ENCODE measurements at regions not wholly inside any gene's neighbourhood (a gene's known extent, or its start where the extent isn't known, plus 50 kb on each side); places are given as distances from the start of the nearest gene placed in this dataset.

- H3K27ac Mint-ChIP-seq: no peak overlapping the region
- H3K4me3 Mint-ChIP-seq: no peak overlapping the region
- H3K36me3 Mint-ChIP-seq: no peaks in the 10 kb centered on the region
- H3K4me1 Mint-ChIP-seq: no peaks in the 10 kb centered on the region
- no peak for DNase-seq (ENCODE audit: low spot score in 2 of 2)
- ATAC-seq: no peak
- H3K9me3 Mint-ChIP-seq: peaks cover 3% of the 10 kb centered on the region
Observed at GRCh38 chr12:65682112-65682511, 142.2 kb upstream of the HMGA2 start.

GRCh38 chr12:65684906-65685305, 139.4 kb upstream of the HMGA2 start:
- ATAC-seq: no peak
- Mint-ChIP-seq H3K36me3 (no peaks in the 10 kb centered on the region), H3K4me1 (no peaks in the 10 kb centered on the region), H3K9me3 (no peaks in the 10 kb centered on the region), H3K27ac (no peak overlapping the region), H3K4me3 (no peak overlapping the region)
- DNase-seq (ENCODE audit: low spot score in 2 of 2): no peak

- DNase-seq (ENCODE audit: low spot score in 2 of 2) (no peak), ATAC-seq (no peak)
- Mint-ChIP-seq H3K4me3 (no peak overlapping the region), H3K4me1 (no peaks in the 10 kb centered on the region), H3K9me3 (no peaks in the 10 kb centered on the region), H3K27ac (no peak overlapping the region), H3K36me3 (no peaks in the 10 kb centered on the region)
Observed at GRCh38 chr12:65685514-65685913, 138.8 kb upstream of the HMGA2 start.

GRCh38 chr12:65689508-65689907, 134.8 kb upstream of the HMGA2 start:
- H3K4me1 Mint-ChIP-seq: no peaks in the 10 kb centered on the region
- no peak for DNase-seq (ENCODE audit: low spot score in 2 of 2)

GRCh38 chr12:65690477-65690876, 133.8 kb upstream of the HMGA2 start:
- ATAC-seq (no peak), DNase-seq (ENCODE audit: low spot score in 2 of 2) (no peak)
- Mint-ChIP-seq H3K4me3 (no peak overlapping the region), H3K36me3 (no peaks in the 10 kb centered on the region), H3K9me3 (no peaks in the 10 kb centered on the region), H3K27ac (no peak overlapping the region), H3K4me1 (no peaks in the 10 kb centered on the region)

More at GRCh38 chr12:65689508-65689907, 134.8 kb upstream of the HMGA2 start:
- H3K9me3 Mint-ChIP-seq: no peaks in the 10 kb centered on the region
- ATAC-seq: no peak
- no peak overlapping the region for H3K27ac Mint-ChIP-seq
- no peak overlapping the region for H3K4me3 Mint-ChIP-seq
- no peaks in the 10 kb centered on the region for H3K36me3 Mint-ChIP-seq

- DNase-seq (ENCODE audit: low spot score in 2 of 2) (no peak), ATAC-seq (no peak)
- Mint-ChIP-seq H3K27ac (no peak overlapping the region), H3K9me3 (no peaks in the 10 kb centered on the region), H3K4me1 (no peaks in the 10 kb centered on the region), H3K4me3 (no peak overlapping the region), H3K36me3 (no peaks in the 10 kb centered on the region)
Observed at GRCh38 chr12:65694130-65694529, 130.2 kb upstream of the HMGA2 start.

- no peaks in the 10 kb centered on the region for H3K4me1 Mint-ChIP-seq
- H3K27ac Mint-ChIP-seq: no peak overlapping the region
- H3K4me3 Mint-ChIP-seq: no peak overlapping the region
- no peak for ATAC-seq
- H3K9me3 Mint-ChIP-seq: no peaks in the 10 kb centered on the region
- no peak for DNase-seq (ENCODE audit: low spot score in 2 of 2)
- H3K36me3 Mint-ChIP-seq: no peaks in the 10 kb centered on the region
Observed at GRCh38 chr12:65695113-65695865, 129.0 kb upstream of the HMGA2 start.

- no peak overlapping the region for H3K4me3 Mint-ChIP-seq
- no peak overlapping the region for H3K27ac Mint-ChIP-seq
- H3K4me1 Mint-ChIP-seq: no peaks in the 10 kb centered on the region
- H3K36me3 Mint-ChIP-seq: no peaks in the 10 kb centered on the region
- ATAC-seq (no peak), DNase-seq (ENCODE audit: low spot score in 2 of 2) (no peak)
- H3K9me3 Mint-ChIP-seq: peaks cover 3% of the 10 kb centered on the region
Observed at GRCh38 chr12:65696227-65696626, 128.1 kb upstream of the HMGA2 start.

- H3K36me3 Mint-ChIP-seq: no peaks in the 10 kb centered on the region
- no peaks in the 10 kb centered on the region for H3K4me1 Mint-ChIP-seq
- ATAC-seq (no peak), DNase-seq (ENCODE audit: low spot score in 2 of 2) (no peak)
- H3K9me3 Mint-ChIP-seq: peaks cover 3% of the 10 kb centered on the region
- no peak overlapping the region for H3K4me3 Mint-ChIP-seq
- H3K27ac Mint-ChIP-seq: no peak overlapping the region
Observed at GRCh38 chr12:65699251-65699650, 125.0 kb upstream of the HMGA2 start.

GRCh38 chr12:65703176-65703575, 121.1 kb upstream of the HMGA2 start:
- H3K36me3 Mint-ChIP-seq: no peaks in the 10 kb centered on the region
- ATAC-seq (no peak), DNase-seq (ENCODE audit: low spot score in 2 of 2) (no peak)
- peaks cover 20% of the 10 kb centered on the region for H3K9me3 Mint-ChIP-seq
- H3K27ac Mint-ChIP-seq: no peak overlapping the region
- no peak overlapping the region for H3K4me3 Mint-ChIP-seq
- no peaks in the 10 kb centered on the region for H3K4me1 Mint-ChIP-seq

- DNase-seq (ENCODE audit: low spot score in 2 of 2): no peak
- H3K9me3 Mint-ChIP-seq: peaks cover 20% of the 10 kb centered on the region
- no peak for ATAC-seq
- no peak overlapping the region for H3K4me3 Mint-ChIP-seq
- no peak overlapping the region for H3K27ac Mint-ChIP-seq
- no peaks in the 10 kb centered on the region for H3K4me1 Mint-ChIP-seq
- H3K36me3 Mint-ChIP-seq: no peaks in the 10 kb centered on the region
Observed at GRCh38 chr12:65705380-65705876, 118.9 kb upstream of the HMGA2 start.

GRCh38 chr12:65707051-65707450, 117.2 kb upstream of the HMGA2 start:
- Mint-ChIP-seq H3K4me1 (no peaks in the 10 kb centered on the region), H3K9me3 (peaks cover 17% of the 10 kb centered on the region), H3K4me3 (no peak overlapping the region), H3K36me3 (no peaks in the 10 kb centered on the region), H3K27ac (no peak overlapping the region)
- ATAC-seq (no peak), DNase-seq (ENCODE audit: low spot score in 2 of 2) (no peak)

GRCh38 chr12:65712260-65713004, 111.9 kb upstream of the HMGA2 start:
- Mint-ChIP-seq H3K4me3 (no peak overlapping the region), H3K27ac (no peak overlapping the region), H3K36me3 (no peaks in the 10 kb centered on the region), H3K9me3 (no peaks in the 10 kb centered on the region), H3K4me1 (no peaks in the 10 kb centered on the region)
- DNase-seq (ENCODE audit: low spot score in 2 of 2) (no peak), ATAC-seq (no peak)

- no peaks in the 10 kb centered on the region for H3K36me3 Mint-ChIP-seq
- no peak overlapping the region for H3K27ac Mint-ChIP-seq
- no peak overlapping the region for H3K4me3 Mint-ChIP-seq
- DNase-seq (ENCODE audit: low spot score in 2 of 2) (no peak), ATAC-seq (no peak)
- peaks cover 4% of the 10 kb centered on the region for H3K9me3 Mint-ChIP-seq
- no peaks in the 10 kb centered on the region for H3K4me1 Mint-ChIP-seq
Observed at GRCh38 chr12:65715961-65716360, 108.3 kb upstream of the HMGA2 start.

GRCh38 chr12:65720136-65721130, 103.8 kb upstream of the HMGA2 start:
- H3K36me3 Mint-ChIP-seq: no peaks in the 10 kb centered on the region
- ATAC-seq (no peak), DNase-seq (ENCODE audit: low spot score in 2 of 2) (no peak)
- no peaks in the 10 kb centered on the region for H3K4me1 Mint-ChIP-seq
- H3K9me3 Mint-ChIP-seq: peaks cover 4% of the 10 kb centered on the region
- H3K27ac Mint-ChIP-seq: no peak overlapping the region
- H3K4me3 Mint-ChIP-seq: no peak overlapping the region

Data from stimulated activated effector memory CD8-positive, alpha-beta T cell treated with anti-CD3 and anti-CD28 coated beads, Interleukin-12 subunit alpha, Interleukin-12 subunit beta, amount 100 ng/mL, for 72 hours (primary cell).